Naive thymus-derived CD8-positive, alpha-beta T cell (primary cell): ENCODE measurements at regions not wholly inside any gene's neighbourhood (a gene's known extent, or its start where the extent isn't known, plus 50 kb on each side); places are given as distances from the start of the nearest gene placed in this dataset.

ENCODE experiments used
- ATAC-seq, 2 donors: fragments of 150-1000 bp; cut with Tn5 transposase in 1 of 2; sonication (Bioruptor Pico), chemical (Tn5 transposase) in 1 of 2; 1 replicate in 1 of 2; 2 replicates in 1 of 2; pipeline ENCODE4 v1.10.0; 2021; ENCODE audit warnings: mild to moderate bottlenecking in 2 of 2, moderate library complexity in 2 of 2
- POLR2A ChIA-PET: fragments of 350-600 bp; sonication (Branson Sonifier 250); formaldehyde crosslinking; loops from one replicate; lab custom pipeline; 2021; ENCODE audit warnings: antibody characterized with exemption; lab: Charles Lee
- DNase-seq, 10 donors: peaks; one replicate each; pipeline versions ENCODE4 v3.0.0 to v3.0.0-alpha.2; 2020 to 2022
- H3K27ac Mint-ChIP-seq, 10 donors: one replicate each; pipeline ENCODE4 v1.8.0; 2020 to 2022; ENCODE audit warnings: mild to moderate bottlenecking in 10 of 10, mixed read lengths in 10 of 10, moderate library complexity in 4 of 10, inconsistent platforms in 1 of 10
- H3K27me3 Mint-ChIP-seq, 5 donors: one replicate each; pipeline ENCODE4 v1.8.0; 2021 to 2022; ENCODE audit warnings: mixed read lengths in 5 of 5
- H3K36me3 Mint-ChIP-seq, 3 donors: one replicate each; pipeline ENCODE4 v1.8.0; 2020 to 2022; ENCODE audit warnings: mixed read lengths in 3 of 3, mild to moderate bottlenecking in 2 of 3, inconsistent platforms in 1 of 3
- H3K4me1 Mint-ChIP-seq, 4 donors: one replicate each; pipeline ENCODE4 v1.8.0; 2021 to 2022; ENCODE audit warnings: mixed read lengths in 4 of 4
- H3K4me3 Mint-ChIP-seq, 10 donors: one replicate each; pipeline ENCODE4 v1.8.0; 2020 to 2022; ENCODE audit warnings: mild to moderate bottlenecking in 10 of 10, mixed read lengths in 10 of 10, moderate library complexity in 6 of 10, inconsistent platforms in 1 of 10
- H3K9me3 Mint-ChIP-seq, 9 donors: one replicate each; pipeline ENCODE4 v1.8.0; 2020 to 2022; ENCODE audit warnings: mixed read lengths in 9 of 9, mild to moderate bottlenecking in 3 of 9, inconsistent platforms in 1 of 9, moderate library complexity in 1 of 9

DNA sequence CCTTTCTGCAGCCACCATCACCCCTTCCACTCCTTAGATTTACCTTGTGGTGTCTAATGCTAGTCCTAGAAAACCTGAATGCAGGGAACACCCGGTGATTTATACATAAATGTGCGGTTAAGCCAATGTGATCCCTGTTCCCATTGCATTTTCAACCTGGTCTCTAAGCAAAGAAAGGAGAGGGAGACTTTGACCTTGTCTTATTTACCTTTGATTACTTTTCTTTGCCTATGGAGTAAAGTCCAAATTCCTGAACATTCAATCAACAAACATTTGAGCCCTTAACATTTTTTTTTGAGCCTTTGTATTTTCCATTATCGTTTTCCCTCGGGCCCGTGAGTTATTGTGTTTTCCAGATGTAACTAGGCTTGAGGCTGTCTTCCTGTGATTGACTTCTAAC, 233.9 kb downstream of the ZNF248 start:
- Mint-ChIP-seq H3K36me3 (peaks cover 0 to 21% (median 0%) of the 10 kb centered on the region in 3 donors), H3K4me1 (no peaks in the 10 kb centered on the region), H3K27ac (no peak overlapping the region), H3K27me3 (peaks cover 0 to 3% (median 0%) of the 10 kb centered on the region in 5 donors), H3K9me3 (peaks cover 12 to 49% (median 17%) of the 10 kb centered on the region in 9 donors), H3K4me3 (no peak overlapping the region)
- DNase-seq (no peak), ATAC-seq (no peak)
- POLR2A ChIA-PET, result no interaction called here

DNA sequence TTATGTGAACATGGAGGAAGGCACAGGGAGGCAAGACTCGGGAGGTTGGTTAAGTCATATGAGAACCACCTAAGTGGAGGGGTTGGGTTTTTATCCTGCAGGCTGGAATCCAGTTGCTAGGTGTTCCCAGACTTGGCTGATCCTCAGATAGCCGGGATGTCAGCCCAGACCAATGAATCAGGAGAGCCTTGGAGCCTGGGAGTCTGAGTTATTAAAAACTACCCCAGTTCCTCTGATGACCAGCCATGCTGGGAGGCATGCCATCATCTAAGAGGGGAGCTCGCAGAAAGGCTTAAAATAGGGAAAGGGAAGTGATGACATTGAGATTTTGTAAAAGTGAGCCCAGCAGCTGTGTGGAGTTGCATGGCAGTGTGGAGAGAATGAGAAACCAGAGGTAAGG, 238.1 kb downstream of the ZNF248 start:
- no peak for DNase-seq
- Mint-ChIP-seq H3K27ac (no peak overlapping the region), H3K9me3 (peaks cover 9 to 47% (median 23%) of the 10 kb centered on the region in 9 donors), H3K4me3 (no peak overlapping the region), H3K36me3 (peaks cover 0 to 37% (median 0%) of the 10 kb centered on the region in 3 donors), H3K27me3 (peaks cover 0 to 3% (median 0%) of the 10 kb centered on the region in 5 donors), H3K4me1 (no peaks in the 10 kb centered on the region)
- ATAC-seq, result no peak
- POLR2A ChIA-PET, result no interaction called here

DNA sequence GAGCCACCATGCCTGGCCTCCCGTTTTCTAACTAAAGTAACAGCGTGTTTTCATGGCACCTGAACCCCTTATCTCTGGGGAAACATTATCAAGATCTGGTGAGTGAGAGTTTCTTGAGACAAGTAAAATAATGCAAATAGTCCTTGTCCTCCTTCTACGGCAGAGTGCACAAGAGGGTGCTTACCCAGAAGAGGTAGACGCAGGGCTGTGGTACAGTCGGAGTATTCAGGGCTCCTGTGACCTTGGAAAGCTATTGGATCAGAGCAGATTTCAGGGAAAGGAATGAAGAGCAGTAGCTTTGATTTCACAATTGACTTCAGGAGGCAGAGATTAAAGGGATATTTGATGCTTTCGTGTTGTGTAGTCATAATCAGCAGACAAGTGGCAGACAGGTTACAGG, 269.1 kb downstream of the ZNF248 start:
- ATAC-seq (no peak), DNase-seq (no peak)
- Mint-ChIP-seq H3K27me3 (no peaks in the 10 kb centered on the region), H3K9me3 (peaks cover 0 to 26% (median 4%) of the 10 kb centered on the region in 9 donors), H3K4me3 (no peak overlapping the region), H3K4me1 (peaks cover 0 to 2% (median 0%) of the 10 kb centered on the region in 4 donors), H3K36me3 (no peaks in the 10 kb centered on the region), H3K27ac (no peak overlapping the region)
- POLR2A ChIA-PET, result no interaction called here

DNA sequence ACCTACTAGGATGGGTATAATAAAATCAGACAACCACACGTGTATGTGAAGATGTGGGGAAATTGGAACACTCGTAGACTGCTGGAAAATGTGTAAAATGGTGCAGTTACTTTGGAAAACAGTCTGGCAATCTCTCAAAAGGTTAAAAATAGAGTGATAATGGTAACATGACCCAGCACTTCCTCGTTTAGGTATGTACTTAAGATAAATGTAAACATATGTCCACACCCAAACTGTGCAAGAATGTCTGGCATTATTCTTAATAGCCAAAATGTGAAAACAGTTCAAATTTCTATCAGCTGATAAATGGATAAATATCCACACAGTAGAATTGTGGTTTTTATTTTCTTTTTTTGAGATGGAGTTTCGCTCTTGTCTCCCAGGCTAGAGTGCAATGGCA, 272.8 kb downstream of the ZNF248 start:
- Mint-ChIP-seq H3K4me1 (peaks cover 0 to 2% (median 0%) of the 10 kb centered on the region in 4 donors), H3K27me3 (no peaks in the 10 kb centered on the region), H3K27ac (no peak overlapping the region), H3K4me3 (no peak overlapping the region), H3K9me3 (peaks cover 0 to 25% (median 4%) of the 10 kb centered on the region in 9 donors), H3K36me3 (no peaks in the 10 kb centered on the region)
- DNase-seq (no peak), ATAC-seq (no peak)
- POLR2A ChIA-PET, result no interaction called here

DNA sequence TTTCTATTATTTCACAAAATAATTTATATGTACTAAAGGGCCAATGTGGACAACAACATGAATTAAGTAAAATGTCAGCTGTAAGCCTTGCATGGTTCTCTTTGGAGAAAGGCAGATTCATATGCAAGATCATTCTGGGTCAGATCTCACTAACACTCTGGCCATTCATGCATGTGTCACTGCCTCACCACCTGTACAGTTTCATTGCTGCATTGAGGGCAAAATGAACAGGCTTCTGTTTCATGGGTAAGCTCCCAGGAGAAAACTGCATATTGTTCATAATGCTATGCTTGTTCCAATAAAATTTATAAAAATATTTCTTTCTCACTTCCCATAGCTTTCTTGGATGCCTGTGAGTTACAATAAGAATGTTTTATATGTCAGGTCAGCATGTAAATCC, 275.2 kb downstream of the ZNF248 start:
- DNase-seq, result no peak
- H3K27me3 Mint-ChIP-seq, result no peaks in the 10 kb centered on the region
- H3K4me1 Mint-ChIP-seq, result no peaks in the 10 kb centered on the region
- H3K36me3 Mint-ChIP-seq, result no peaks in the 10 kb centered on the region
- H3K9me3 Mint-ChIP-seq, result peaks cover 0 to 15% (median 5%) of the 10 kb centered on the region in 9 donors
- H3K27ac Mint-ChIP-seq, result no peak overlapping the region
- no peak for ATAC-seq
- POLR2A ChIA-PET, result no interaction called here
- no peak overlapping the region for H3K4me3 Mint-ChIP-seq

DNA sequence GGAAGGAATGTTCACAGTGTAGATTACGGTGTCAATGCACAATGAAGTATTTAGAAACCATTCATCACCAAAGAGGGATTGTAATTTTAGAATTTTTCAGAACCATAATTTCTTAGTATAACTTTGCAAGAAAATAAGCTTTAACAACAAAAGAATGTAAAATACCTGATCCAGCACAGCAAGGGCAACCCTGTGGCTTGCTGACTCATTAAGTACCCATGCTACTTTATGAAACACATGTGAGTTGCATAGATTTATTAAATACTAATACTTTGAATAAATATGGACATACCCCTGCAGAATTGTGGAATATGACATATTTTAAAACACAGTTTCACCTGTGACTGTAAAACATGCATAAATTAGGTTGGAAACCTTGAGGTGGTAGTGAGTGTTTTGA, 281.3 kb downstream of the ZNF248 start:
- no peak for ATAC-seq
- peaks cover 0 to 4% (median 0%) of the 10 kb centered on the region in 3 donors for H3K36me3 Mint-ChIP-seq

DNA sequence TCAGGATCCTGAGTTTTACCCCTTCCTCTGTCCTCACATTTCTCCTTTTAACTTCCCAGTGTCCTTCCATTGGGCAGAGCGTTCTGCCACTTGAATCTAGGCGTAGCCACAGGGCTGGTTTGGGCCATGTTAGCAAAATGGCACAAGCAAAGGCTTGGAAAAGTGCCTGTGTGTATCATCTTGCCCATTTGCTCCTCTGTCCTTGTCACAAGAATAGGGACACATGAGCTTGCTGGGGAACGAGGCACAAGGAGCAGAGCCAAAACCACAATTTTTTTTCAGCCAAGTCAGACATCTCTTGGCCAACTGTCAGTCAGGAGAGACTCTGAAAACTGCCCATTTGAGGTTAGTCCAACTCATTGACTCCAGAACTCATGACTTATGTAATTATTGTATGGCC, 285.2 kb downstream of the ZNF248 start:
- no peaks in the 10 kb centered on the region for H3K27me3 Mint-ChIP-seq
- DNase-seq (no peak), ATAC-seq (no peak)
- peaks cover 0 to 4% (median 0%) of the 10 kb centered on the region in 3 donors for H3K36me3 Mint-ChIP-seq
- H3K9me3 Mint-ChIP-seq, result peaks cover 3 to 35% (median 14%) of the 10 kb centered on the region in 9 donors
- no peaks in the 10 kb centered on the region for H3K4me1 Mint-ChIP-seq
- H3K27ac Mint-ChIP-seq, result no peak overlapping the region
- POLR2A ChIA-PET, result no interaction called here
- no peak overlapping the region for H3K4me3 Mint-ChIP-seq

More for the DNA sequence above, 281.3 kb downstream of the ZNF248 start:
- peaks cover 0 to 27% (median 9%) of the 10 kb centered on the region in 9 donors for H3K9me3 Mint-ChIP-seq
- H3K27me3 Mint-ChIP-seq, result no peaks in the 10 kb centered on the region
- H3K4me3 Mint-ChIP-seq, result no peak overlapping the region
- H3K4me1 Mint-ChIP-seq, result no peaks in the 10 kb centered on the region
- POLR2A ChIA-PET, result no interaction called here
- no peak overlapping the region for H3K27ac Mint-ChIP-seq
- no peak for DNase-seq

DNA sequence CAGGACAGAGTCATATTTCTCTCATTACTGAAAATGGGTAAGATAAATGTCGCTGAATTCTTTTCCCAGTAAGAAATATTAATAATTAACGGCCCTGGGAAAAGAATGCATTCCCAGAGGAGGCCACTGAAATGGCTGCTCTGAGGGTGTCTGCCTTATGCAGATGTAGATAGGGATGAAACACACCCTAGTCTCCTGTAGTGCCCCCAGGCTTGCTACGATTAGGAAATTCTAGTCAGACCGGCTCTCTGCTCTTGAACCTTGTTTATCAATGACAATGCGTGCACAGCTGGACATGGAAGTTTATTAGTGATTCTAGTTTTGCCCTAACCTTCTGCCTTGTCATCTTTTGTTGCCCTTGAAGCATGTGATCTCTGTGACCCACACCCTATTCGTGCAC, 291.1 kb downstream of the ZNF248 start:
- POLR2A ChIA-PET, result no interaction called here
- H3K36me3 Mint-ChIP-seq, result peaks cover 0 to 5% (median 0%) of the 10 kb centered on the region in 3 donors
- no peak for DNase-seq
- H3K4me1 Mint-ChIP-seq, result no peaks in the 10 kb centered on the region
- ATAC-seq, result no peak
- H3K27ac Mint-ChIP-seq, result no peak overlapping the region
- peaks cover 2 to 33% (median 15%) of the 10 kb centered on the region in 9 donors for H3K9me3 Mint-ChIP-seq
- no peak overlapping the region for H3K4me3 Mint-ChIP-seq
- no peaks in the 10 kb centered on the region for H3K27me3 Mint-ChIP-seq

DNA sequence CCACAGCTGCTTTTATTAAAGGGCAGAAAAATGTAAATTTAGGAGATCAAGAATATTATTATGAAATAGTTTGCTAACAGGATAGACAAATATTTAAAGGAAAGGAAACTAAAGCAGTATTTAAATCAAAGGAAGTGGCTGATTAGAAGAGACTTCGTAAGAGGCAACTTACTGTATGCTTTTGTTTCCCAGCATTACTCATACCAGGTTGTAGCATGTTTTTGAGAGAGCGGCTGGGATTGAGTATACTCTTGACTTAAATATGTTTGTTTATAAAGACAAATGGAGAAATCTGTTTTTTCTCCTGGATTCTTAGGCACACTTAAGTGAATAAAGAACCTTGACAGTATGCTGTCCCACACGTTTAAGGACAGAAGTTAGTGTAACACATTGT, 293.7 kb downstream of the ZNF248 start:
- H3K36me3 Mint-ChIP-seq, result peaks cover 0 to 5% (median 0%) of the 10 kb centered on the region in 3 donors
- H3K27me3 Mint-ChIP-seq, result peaks cover 0 to 1% (median 0%) of the 10 kb centered on the region in 5 donors
- H3K4me3 Mint-ChIP-seq, result no peak overlapping the region
- POLR2A ChIA-PET, result no interaction called here
- ATAC-seq (no peak), DNase-seq (no peak)
- no peaks in the 10 kb centered on the region for H3K4me1 Mint-ChIP-seq
- H3K9me3 Mint-ChIP-seq, result peaks cover 2 to 33% (median 8%) of the 10 kb centered on the region in 9 donors
- H3K27ac Mint-ChIP-seq, result no peak overlapping the region

DNA sequence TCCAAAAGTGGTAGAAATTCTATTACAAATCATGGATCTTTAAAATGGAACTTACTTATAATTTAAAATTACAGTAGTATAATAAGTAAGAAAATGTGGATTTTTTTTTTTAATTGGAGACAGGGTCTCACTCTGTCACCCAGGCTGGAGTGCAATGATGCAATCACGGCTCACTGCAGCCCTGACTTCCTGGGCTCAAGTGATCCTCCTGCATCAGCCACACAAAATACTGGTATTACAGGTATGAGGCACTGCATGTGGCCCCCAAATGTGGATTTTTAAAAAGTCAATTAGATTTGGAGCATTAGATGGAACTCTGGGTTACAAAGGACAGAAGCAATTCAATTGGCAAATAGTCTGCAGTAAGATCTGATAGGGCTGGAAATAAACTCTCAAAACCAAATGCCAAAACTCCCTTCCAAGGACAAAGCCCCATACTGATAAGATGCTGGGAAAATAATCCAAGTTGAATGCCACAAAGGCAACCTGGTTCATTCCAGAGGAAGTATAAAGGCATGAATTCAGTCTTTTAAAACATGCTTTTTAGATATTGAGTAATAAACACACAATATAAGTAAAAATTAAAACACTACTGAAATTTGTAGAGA, 294.2 kb downstream of the ZNF248 start:
- no peak for ATAC-seq
- peaks cover 4 to 33% (median 8%) of the 10 kb centered on the region in 9 donors for H3K9me3 Mint-ChIP-seq
- DNase-seq, result no peak
- H3K36me3 Mint-ChIP-seq, result peaks cover 0 to 5% (median 0%) of the 10 kb centered on the region in 3 donors
- H3K4me3 Mint-ChIP-seq, result no peak overlapping the region
- peaks cover 0 to 1% (median 0%) of the 10 kb centered on the region in 5 donors for H3K27me3 Mint-ChIP-seq
- no peak overlapping the region for H3K27ac Mint-ChIP-seq
- POLR2A ChIA-PET, result no interaction called here
- no peaks in the 10 kb centered on the region for H3K4me1 Mint-ChIP-seq

DNA sequence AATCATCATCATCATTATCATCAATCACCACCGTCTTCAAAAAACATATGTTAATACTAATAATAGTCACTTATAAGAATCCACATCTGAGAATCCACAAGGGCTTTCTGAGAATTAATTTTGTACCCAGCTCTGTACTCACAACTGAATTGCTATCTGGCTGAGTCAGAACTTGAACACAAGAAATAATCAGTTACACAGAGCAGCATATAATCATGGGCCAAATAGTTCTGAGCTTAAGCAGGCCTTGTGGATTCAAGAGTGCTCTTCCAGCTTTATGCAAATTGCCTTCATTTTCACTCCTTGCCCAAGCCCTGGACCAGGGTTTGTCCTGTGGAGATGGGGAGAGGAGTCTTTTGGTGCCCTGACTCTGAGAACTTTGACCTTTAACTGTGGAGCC, 304.5 kb downstream of the ZNF248 start:
- POLR2A ChIA-PET, result no interaction called here
- no peaks in the 10 kb centered on the region for H3K27me3 Mint-ChIP-seq
- H3K36me3 Mint-ChIP-seq, result no peaks in the 10 kb centered on the region
- no peak for ATAC-seq
- H3K9me3 Mint-ChIP-seq, result peaks cover 8 to 27% (median 10%) of the 10 kb centered on the region in 9 donors
- no peak overlapping the region for H3K4me3 Mint-ChIP-seq
- no peak overlapping the region for H3K27ac Mint-ChIP-seq
- DNase-seq, result no peak
- no peaks in the 10 kb centered on the region for H3K4me1 Mint-ChIP-seq

DNA sequence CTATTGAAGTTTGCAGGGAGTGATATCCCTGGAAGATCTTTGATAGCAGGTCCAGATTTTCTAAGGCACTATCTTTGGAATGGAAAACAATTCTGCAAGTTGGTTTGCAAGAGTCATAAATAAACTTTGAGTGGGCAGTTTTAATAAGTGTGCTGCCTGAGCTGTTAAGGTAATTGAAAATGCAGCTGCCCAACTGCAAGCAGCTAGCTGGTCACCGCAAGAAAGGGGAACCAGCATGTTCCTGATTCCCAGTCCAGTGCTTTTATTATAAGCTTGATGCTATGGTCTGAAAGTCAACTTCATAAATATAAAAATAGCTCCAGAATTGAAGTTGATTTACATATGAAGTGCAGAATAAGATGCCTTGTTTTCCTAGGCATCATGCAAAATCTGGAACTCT, 308.4 kb downstream of the ZNF248 start:
- no peaks in the 10 kb centered on the region for H3K4me1 Mint-ChIP-seq
- no peak overlapping the region for H3K27ac Mint-ChIP-seq
- DNase-seq, result no peak
- H3K36me3 Mint-ChIP-seq, result no peaks in the 10 kb centered on the region
- POLR2A ChIA-PET, result no interaction called here
- no peak overlapping the region for H3K4me3 Mint-ChIP-seq
- no peak for ATAC-seq
- no peaks in the 10 kb centered on the region for H3K27me3 Mint-ChIP-seq
- peaks cover 0 to 17% (median 11%) of the 10 kb centered on the region in 9 donors for H3K9me3 Mint-ChIP-seq

DNA sequence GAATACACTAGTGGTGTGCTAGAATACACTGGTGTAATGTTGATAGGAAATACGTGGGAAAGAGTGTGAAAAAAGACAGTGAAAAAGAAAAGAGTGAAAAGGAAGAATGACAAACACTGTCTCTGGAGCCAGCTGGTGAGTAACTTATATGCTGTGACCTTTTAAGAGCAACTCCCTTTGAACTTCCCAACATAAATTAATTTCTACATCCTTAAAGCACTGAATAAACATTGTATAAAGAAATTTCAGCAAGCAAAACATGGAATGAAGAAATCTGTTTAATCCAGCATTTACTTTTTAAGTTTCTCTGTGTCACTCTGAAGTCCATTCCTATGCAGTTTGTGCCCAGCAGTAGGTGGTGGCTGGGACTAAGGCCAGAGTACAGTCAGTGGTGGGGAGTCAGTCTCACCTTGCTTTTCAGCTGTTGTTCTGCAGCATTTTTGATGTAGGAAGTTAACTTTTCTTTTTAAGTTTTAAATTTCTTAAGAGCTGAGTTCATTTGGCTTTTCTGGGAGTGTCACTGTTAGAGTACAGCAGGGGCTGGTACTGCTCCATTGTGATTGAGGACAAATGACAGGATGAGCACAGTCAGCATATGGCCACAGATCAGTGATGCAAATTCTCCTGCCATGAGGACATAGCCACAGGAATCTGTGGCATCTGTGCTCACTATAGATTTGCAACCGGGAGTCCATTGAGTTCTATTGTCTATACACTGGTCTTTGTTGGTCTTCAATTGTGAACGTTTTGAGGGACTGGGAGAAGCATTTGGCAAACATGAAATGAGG, 321.8 kb downstream of the ZNF248 start:
- DNase-seq, result no peak
- Mint-ChIP-seq H3K4me1 (no peaks in the 10 kb centered on the region), H3K27ac (no peak overlapping the region), H3K27me3 (peaks cover 0 to 6% (median 0%) of the 10 kb centered on the region in 5 donors), H3K4me3 (no peak overlapping the region), H3K9me3 (peaks cover 6 to 41% (median 14%) of the 10 kb centered on the region in 9 donors), H3K36me3 (peaks cover 0 to 11% (median 0%) of the 10 kb centered on the region in 3 donors)
- no peak for ATAC-seq
- POLR2A ChIA-PET, result no interaction called here
